ENCODE measurements at regions not wholly inside any gene's neighbourhood (a gene's known extent, or its start where the extent isn't known, plus 50 kb on each side); places are given as distances from the start of the nearest gene placed in this dataset.
A peak's percentile ranks its signal among the peaks of the same experiment; 100 is the strongest.

DNA sequence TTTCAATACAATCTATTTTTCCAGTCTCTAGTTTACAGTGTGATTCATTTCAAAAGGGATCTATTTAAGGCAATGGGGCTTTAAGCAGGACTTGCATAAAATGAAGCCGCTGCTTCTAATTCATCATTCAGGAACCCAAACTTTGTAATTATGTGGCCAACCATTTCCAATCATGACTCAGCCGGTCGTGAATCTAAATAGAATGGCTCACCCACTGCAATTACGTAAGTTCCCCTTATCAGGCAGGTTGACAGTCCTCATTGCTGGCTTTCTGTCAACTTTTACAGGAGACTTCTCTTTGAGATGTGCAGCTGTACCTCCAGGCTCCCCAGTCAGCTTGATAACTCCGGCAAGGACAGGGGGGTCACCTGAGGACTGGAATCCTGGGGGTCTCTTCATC lies 152.8 kb upstream of the DAP start:
- H3K27me3 Mint-ChIP-seq, result peaks cover 27% of the 10 kb centered on the region
- POLR2A ChIA-PET, result no interaction called here
- no peaks in the 10 kb centered on the region for H3K9me3 Mint-ChIP-seq
- TF ChIP-seq CTCF (IDR thresholded peaks at IDR 0.05), result no peak
- H3K36me3 Mint-ChIP-seq (ENCODE audit: low read depth), result no peaks in the 10 kb centered on the region
- Histone ChIP-seq H3K4me1 (ENCODE audit: insufficient read depth, low read length) (no peaks in the 10 kb centered on the region), H3K27ac (ENCODE audit: low read depth in 1 of 2, low read length in 2 of 2) (no peak overlapping the region), H3K36me3 (ENCODE audit: insufficient read depth, low read length) (no peaks in the 10 kb centered on the region), H3K9me3 (ENCODE audit: control insufficient read depth in 1 of 2, insufficient read depth in 1 of 2, low read length in 2 of 2) (no peaks in the 10 kb centered on the region), H3K27me3 (ENCODE audit: control insufficient read depth in 1 of 2, insufficient read depth in 2 of 2, low read length in 2 of 2) (peaks cover 0 to 9% of the 10 kb centered on the region in 2 experiments), H3K4me3 (ENCODE audit: low read length) (no peak overlapping the region)
- ATAC-seq (ENCODE audit: poor library complexity) (no peak), DNase-seq (peak in 2 of 14 experiments; percentile 32 to 51)
- intact Hi-C loops (cut with DNase I, micrococcal nuclease), result no loop called here
- CTCF ChIA-PET, result no interaction called here
- no peak overlapping the region for H3K27ac Mint-ChIP-seq
- no peak overlapping the region for H3K4me3 Mint-ChIP-seq
- no peaks in the 10 kb centered on the region for H3K4me1 Mint-ChIP-seq (ENCODE audit: low read depth)

DNA sequence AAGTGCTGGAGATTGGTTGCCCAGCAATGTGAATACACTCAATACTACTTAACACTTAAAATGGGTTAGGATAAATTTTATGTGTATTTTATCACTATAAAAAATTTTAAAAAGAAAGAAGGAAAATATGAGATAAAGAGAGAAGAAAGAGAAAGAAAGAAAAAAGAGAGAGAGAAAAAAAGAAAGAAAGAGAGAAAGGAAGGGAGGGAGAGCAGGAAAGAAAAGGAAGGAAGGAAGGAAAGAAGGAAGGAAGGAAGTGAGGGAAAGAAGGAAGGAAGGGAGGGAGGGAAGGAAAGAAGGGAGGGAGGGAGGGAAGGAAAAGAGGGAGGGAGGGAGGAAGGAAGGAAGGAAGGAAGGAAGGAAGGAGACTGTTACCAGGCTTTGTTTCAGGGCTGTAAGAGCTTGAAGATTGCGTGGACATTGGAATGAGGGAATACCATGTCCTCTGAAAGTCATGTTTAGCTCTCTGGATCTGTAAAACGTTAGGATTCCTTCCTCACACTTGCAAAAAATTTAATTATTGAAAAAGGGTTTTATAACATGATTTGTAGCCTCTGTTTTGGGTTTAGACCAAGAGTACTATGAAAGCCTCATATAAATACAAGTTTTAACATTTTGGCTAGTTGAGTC lies 152.3 kb upstream of the DAP start:
- H3K36me3 ChIP-seq (ENCODE audit: insufficient read depth, low read length), result no peaks in the 10 kb centered on the region
- no peak overlapping the region for H3K27ac Mint-ChIP-seq
- H3K27ac ChIP-seq (ENCODE audit: low read depth in 1 of 2, low read length in 2 of 2), result no peak overlapping the region
- ATAC-seq (ENCODE audit: poor library complexity), result no peak
- H3K27me3 ChIP-seq (ENCODE audit: control insufficient read depth in 1 of 2, insufficient read depth in 2 of 2, low read length in 2 of 2), result peaks cover 0 to 9% of the 10 kb centered on the region in 2 experiments
- ChIA-PET POLR2A (no interaction called here), CTCF (no interaction called here)
- no peak overlapping the region for H3K4me3 ChIP-seq (ENCODE audit: low read length)
- TF ChIP-seq CTCF (IDR thresholded peaks at IDR 0.05), result no peak
- intact Hi-C loops (cut with DNase I, micrococcal nuclease), result no loop called here
- no peak overlapping the region for H3K4me3 Mint-ChIP-seq
- DNase-seq, result no peak
- H3K27me3 Mint-ChIP-seq, result peaks cover 25% of the 10 kb centered on the region
- H3K4me1 ChIP-seq (ENCODE audit: insufficient read depth, low read length), result no peaks in the 10 kb centered on the region
- no peaks in the 10 kb centered on the region for H3K9me3 ChIP-seq (ENCODE audit: control insufficient read depth in 1 of 2, insufficient read depth in 1 of 2, low read length in 2 of 2)
- H3K4me1 Mint-ChIP-seq (ENCODE audit: low read depth), result no peaks in the 10 kb centered on the region
- H3K36me3 Mint-ChIP-seq (ENCODE audit: low read depth), result no peaks in the 10 kb centered on the region
- H3K9me3 Mint-ChIP-seq, result no peaks in the 10 kb centered on the region

GRCh38 chr5:10912435-10912834 lies 151.4 kb upstream of the DAP start:
- DNase-seq (no peak), ATAC-seq (ENCODE audit: poor library complexity) (no peak)
- H3K9me3 ChIP-seq (ENCODE audit: control insufficient read depth in 1 of 2, insufficient read depth in 1 of 2, low read length in 2 of 2), result no peaks in the 10 kb centered on the region
- Mint-ChIP-seq H3K36me3 (ENCODE audit: low read depth) (no peaks in the 10 kb centered on the region), H3K9me3 (no peaks in the 10 kb centered on the region), H3K4me1 (ENCODE audit: low read depth) (no peaks in the 10 kb centered on the region), H3K27ac (no peak overlapping the region), H3K4me3 (no peak overlapping the region), H3K27me3 (peaks cover 21% of the 10 kb centered on the region)
- H3K4me3 ChIP-seq (ENCODE audit: low read length), result no peak overlapping the region
- peaks cover 0 to 9% of the 10 kb centered on the region in 2 experiments for H3K27me3 ChIP-seq (ENCODE audit: control insufficient read depth in 1 of 2, insufficient read depth in 2 of 2, low read length in 2 of 2)
- intact Hi-C loops (cut with DNase I, micrococcal nuclease), result no loop called here
- no peaks in the 10 kb centered on the region for H3K36me3 ChIP-seq (ENCODE audit: insufficient read depth, low read length)
- POLR2A ChIA-PET, result no interaction called here
- H3K4me1 ChIP-seq (ENCODE audit: insufficient read depth, low read length), result no peaks in the 10 kb centered on the region
- CTCF ChIA-PET, result no interaction called here
- no peak for TF ChIP-seq CTCF (IDR thresholded peaks at IDR 0.05)
- no peak overlapping the region for H3K27ac ChIP-seq (ENCODE audit: low read depth in 1 of 2, low read length in 2 of 2)
